ENCODE measurements at regions not wholly inside any gene's neighbourhood (a gene's known extent, or its start where the extent isn't known, plus 50 kb on each side); places are given as distances from the start of the nearest gene placed in this dataset.

- TF ChIP-seq CTCF (IDR thresholded peaks at IDR 0.05) (no peak), POLR2A (IDR thresholded peaks at IDR 0.05) (no peak)
These were observed 99.1 kb upstream of the UGP2 start for GRCh38 chr2:63742580-63742976.

Data from Peyer's patch (tissue), 4 donors.